ENCODE measurements at regions not wholly inside any gene's neighbourhood (a gene's known extent, or its start where the extent isn't known, plus 50 kb on each side); places are given as distances from the start of the nearest gene placed in this dataset.

GRCh38 chr12:125412506-125412905 is 347.3 kb downstream of the AACS start:
- TF ChIP-seq CTCF (IDR thresholded peaks at IDR 0.05 in 8 of 11, conservative IDR thresholded peaks at IDR 0.05 in 3 of 11) (no peak), POLR2A (IDR thresholded peaks at IDR 0.05) (no peak)
